ENCODE measurements at regions not wholly inside any gene's neighbourhood (a gene's known extent, or its start where the extent isn't known, plus 50 kb on each side); places are given as distances from the start of the nearest gene placed in this dataset.

DNA sequence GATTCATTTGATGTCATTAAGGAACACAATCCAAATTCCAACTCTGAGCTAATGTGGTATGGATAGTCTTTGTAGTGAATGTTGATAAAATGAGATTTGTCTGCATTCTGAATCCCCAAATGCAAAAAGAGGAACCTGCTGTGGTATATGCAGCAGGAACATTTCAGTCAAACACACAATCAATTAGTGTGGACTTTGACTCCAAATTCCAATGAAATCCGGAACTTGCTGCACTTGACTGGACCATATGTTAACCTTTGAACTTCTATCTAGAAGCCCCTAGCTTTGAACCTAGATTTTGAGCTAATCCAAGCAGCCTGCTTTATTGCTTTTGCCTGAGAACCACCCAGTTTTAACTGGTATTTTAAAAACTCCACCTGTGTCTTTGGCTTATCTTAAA, 341.3 kb downstream of the SPRY2 start:
- TF ChIP-seq, protein P1, sequence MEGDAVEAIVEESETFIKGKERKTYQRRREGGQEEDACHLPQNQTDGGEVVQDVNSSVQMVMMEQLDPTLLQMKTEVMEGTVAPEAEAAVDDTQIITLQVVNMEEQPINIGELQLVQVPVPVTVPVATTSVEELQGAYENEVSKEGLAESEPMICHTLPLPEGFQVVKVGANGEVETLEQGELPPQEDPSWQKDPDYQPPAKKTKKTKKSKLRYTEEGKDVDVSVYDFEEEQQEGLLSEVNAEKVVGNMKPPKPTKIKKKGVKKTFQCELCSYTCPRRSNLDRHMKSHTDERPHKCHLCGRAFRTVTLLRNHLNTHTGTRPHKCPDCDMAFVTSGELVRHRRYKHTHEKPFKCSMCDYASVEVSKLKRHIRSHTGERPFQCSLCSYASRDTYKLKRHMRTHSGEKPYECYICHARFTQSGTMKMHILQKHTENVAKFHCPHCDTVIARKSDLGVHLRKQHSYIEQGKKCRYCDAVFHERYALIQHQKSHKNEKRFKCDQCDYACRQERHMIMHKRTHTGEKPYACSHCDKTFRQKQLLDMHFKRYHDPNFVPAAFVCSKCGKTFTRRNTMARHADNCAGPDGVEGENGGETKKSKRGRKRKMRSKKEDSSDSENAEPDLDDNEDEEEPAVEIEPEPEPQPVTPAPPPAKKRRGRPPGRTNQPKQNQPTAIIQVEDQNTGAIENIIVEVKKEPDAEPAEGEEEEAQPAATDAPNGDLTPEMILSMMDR (conservative IDR thresholded peaks at IDR 0.05): no peak
- TF ChIP-seq EZH2 (IDR thresholded peaks at IDR 0.05; ENCODE audit: low read depth): no peak
